ENCODE measurements at regions not wholly inside any gene's neighbourhood (a gene's known extent, or its start where the extent isn't known, plus 50 kb on each side); places are given as distances from the start of the nearest gene placed in this dataset.

DNA sequence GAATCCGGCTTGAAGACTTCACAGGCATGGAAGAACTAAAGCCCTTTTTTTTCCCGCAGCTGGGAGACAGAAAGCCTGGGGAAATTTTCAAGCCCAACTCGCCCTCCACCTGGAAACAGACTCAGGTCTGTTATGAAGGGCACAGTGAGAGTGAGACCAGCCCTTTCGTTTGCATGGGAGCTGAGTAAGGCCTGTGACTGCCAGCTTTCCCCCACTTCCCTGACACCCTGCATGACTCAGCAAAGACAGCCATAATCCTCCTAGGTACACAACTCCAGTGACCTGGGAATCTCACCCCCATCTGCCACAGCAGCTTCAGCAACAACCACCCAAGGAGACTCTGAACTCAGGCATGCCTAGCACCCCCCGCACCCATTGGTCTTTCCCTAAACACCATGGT is 87.6 kb upstream of the ZNF91 start:
- Histone ChIP-seq H3K9ac (ENCODE audit: low read depth in 2 of 2, low read length in 2 of 2) (no peak overlapping the region), H3K27ac (no peak overlapping the region), H3K27me3 (no peaks in the 10 kb centered on the region), H3K9me3 (no peaks in the 10 kb centered on the region), H3K36me3 (no peaks in the 10 kb centered on the region), H3K4me1 (no peaks in the 10 kb centered on the region), H3K4me3 (no peak overlapping the region)
- intact Hi-C loops (cut with DNase I), result no loop called here
- TF ChIP-seq, protein P1, sequence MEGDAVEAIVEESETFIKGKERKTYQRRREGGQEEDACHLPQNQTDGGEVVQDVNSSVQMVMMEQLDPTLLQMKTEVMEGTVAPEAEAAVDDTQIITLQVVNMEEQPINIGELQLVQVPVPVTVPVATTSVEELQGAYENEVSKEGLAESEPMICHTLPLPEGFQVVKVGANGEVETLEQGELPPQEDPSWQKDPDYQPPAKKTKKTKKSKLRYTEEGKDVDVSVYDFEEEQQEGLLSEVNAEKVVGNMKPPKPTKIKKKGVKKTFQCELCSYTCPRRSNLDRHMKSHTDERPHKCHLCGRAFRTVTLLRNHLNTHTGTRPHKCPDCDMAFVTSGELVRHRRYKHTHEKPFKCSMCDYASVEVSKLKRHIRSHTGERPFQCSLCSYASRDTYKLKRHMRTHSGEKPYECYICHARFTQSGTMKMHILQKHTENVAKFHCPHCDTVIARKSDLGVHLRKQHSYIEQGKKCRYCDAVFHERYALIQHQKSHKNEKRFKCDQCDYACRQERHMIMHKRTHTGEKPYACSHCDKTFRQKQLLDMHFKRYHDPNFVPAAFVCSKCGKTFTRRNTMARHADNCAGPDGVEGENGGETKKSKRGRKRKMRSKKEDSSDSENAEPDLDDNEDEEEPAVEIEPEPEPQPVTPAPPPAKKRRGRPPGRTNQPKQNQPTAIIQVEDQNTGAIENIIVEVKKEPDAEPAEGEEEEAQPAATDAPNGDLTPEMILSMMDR (IDR thresholded peaks at IDR 0.05), result no peak
- DNase-seq, result no peak

DNA sequence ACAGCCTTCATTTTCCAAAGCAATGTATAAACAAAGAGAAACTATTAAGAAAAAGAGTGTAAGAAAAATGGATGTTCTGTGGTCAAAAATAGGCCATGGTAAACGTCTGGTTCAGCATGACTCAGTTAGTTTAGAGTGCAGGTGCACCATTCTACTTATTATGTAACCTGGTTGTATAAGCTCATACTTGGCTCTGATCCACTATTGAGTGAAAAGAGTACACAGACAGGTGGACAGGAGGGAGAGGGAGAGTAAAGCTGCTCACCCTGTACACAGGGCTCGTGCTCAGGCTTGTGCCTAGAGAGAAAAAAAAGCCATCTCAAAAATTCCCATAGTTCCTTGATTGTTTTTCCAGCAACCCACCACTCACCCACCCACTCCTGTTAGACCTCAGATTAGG is 85.8 kb upstream of the ZNF91 start:
- H3K27ac ChIP-seq, result no peak overlapping the region
- no peaks in the 10 kb centered on the region for H3K9me3 ChIP-seq
- H3K4me1 ChIP-seq, result no peaks in the 10 kb centered on the region
- H3K36me3 ChIP-seq, result no peaks in the 10 kb centered on the region
- no peak overlapping the region for H3K4me3 ChIP-seq
- H3K9ac ChIP-seq (ENCODE audit: low read depth in 2 of 2, low read length in 2 of 2), result no peak overlapping the region
- no peak for DNase-seq
- intact Hi-C loops (cut with DNase I), result no loop called here
- H3K27me3 ChIP-seq, result no peaks in the 10 kb centered on the region
- TF ChIP-seq, protein P1 (IDR thresholded peaks at IDR 0.05), result no peak

DNA sequence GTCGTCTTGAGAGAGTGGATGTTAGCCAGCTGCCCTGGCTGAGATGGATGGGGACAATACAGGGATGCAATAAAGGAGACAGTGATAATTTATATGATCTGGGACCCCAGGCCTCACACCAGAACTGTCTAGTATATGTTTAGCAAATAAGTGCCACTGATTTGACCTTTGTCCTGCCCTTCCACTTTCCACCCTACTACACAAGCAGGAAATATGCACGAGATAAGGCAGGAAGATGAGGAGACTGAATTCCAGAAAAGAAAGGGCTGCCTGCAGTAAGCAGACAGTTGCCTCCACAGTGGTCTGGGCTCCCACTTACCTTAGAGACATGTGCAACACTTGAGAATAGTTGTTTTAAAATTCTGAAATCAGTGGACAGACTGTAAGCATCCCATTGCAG is 80.2 kb upstream of the ZNF91 start:
- intact Hi-C loops (cut with DNase I), result no loop called here
- H3K9ac ChIP-seq (ENCODE audit: low read depth in 2 of 2, low read length in 2 of 2), result no peak overlapping the region
- H3K9me3 ChIP-seq, result no peaks in the 10 kb centered on the region
- TF ChIP-seq, protein P1 (IDR thresholded peaks at IDR 0.05), result no peak
- peak; percentile 20 for DNase-seq
- H3K36me3 ChIP-seq, result no peaks in the 10 kb centered on the region
- no peak overlapping the region for H3K27ac ChIP-seq
- H3K4me3 ChIP-seq, result no peak overlapping the region
- no peaks in the 10 kb centered on the region for H3K4me1 ChIP-seq
- no peaks in the 10 kb centered on the region for H3K27me3 ChIP-seq

DNA sequence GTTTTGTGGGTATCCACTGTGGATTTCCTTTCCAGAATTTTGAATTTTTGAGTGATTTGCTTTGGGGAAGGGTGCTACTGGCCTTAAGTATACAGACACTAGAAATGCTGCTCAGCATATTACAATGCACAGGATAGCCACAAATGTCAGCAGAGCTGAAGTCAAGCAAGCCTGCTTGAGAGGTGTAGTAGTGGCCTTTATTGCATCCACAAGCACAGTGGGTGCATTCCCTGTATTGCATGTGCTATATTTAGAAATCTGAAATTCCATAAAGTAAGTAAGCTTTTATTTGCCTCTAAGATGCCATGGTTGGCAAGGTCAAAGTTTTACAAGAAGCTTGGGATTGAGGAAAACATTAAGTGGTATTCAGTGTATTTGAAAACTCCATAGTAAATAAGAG is 79.5 kb upstream of the ZNF91 start:
- Histone ChIP-seq H3K27me3 (no peaks in the 10 kb centered on the region), H3K4me1 (no peaks in the 10 kb centered on the region), H3K9me3 (no peaks in the 10 kb centered on the region), H3K36me3 (no peaks in the 10 kb centered on the region), H3K4me3 (no peak overlapping the region), H3K9ac (ENCODE audit: low read depth in 2 of 2, low read length in 2 of 2) (no peak overlapping the region), H3K27ac (no peak overlapping the region)
- DNase-seq, result no peak
- intact Hi-C loops (cut with DNase I), result no loop called here
- TF ChIP-seq, protein P1 (IDR thresholded peaks at IDR 0.05), result no peak

DNA sequence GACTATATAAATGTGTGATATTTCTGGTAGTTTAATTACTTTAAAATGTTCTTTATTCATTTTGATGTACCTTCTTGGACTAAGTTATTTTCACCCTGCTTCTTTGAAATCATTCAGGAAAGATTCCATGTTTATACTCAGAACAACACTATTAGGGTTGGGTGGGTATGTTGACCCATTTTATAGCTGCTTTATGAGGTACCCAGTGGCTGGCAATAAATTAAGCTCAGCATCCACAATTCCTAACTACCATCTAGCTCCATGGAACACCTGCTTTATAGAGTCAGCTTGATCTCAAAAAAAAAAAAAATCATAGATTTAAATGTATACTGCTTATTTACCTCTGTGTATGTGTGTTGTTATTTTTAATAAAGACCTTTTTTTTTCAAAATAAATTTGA is 78.9 kb upstream of the ZNF91 start:
- Histone ChIP-seq H3K9me3 (no peaks in the 10 kb centered on the region), H3K27me3 (no peaks in the 10 kb centered on the region), H3K4me1 (no peaks in the 10 kb centered on the region), H3K9ac (ENCODE audit: low read depth in 2 of 2, low read length in 2 of 2) (no peak overlapping the region), H3K4me3 (no peak overlapping the region), H3K27ac (no peak overlapping the region), H3K36me3 (no peaks in the 10 kb centered on the region)
- intact Hi-C loops (cut with DNase I), result no loop called here
- no peak for DNase-seq
- TF ChIP-seq, protein P1 (IDR thresholded peaks at IDR 0.05), result no peak
